ENCODE measurements at regions not wholly inside any gene's neighbourhood (a gene's known extent, or its start where the extent isn't known, plus 50 kb on each side); places are given as distances from the start of the nearest gene placed in this dataset.

- peak; percentile 7 for DNase-seq (ENCODE audit: low read depth)
Measured at GRCh38 chrX:68947882-68948605, 119.2 kb downstream of the EFNB1 start.

DNA sequence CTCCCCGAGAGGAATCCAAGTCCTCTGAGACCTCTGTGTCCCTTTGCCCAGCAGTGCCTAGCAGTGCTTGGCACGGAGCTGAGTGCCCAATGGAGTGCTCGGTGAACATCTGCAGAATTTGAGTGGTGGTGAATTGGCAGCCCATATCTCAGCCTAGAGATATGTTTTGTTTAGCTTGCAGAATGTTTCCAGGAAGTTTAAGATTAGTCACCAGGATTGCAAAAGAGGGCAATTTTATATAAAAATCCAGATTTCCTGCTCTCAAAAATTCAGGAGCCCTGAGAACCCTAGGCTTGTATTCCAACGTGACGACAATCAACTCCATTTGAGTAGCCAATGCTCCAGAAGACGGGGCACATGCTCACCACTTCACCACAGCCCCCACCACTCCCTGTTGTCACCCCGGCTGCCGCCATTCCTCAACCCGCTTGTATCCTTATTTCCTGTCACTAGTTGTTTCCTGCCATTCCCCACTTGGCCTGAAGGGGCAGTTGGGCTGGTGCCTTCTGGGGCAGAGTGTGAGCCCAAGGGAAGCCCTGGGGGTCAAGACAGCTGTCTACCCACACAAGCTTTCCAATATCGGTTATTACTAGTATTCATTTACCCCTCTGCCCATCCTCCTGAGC, 116.9 kb downstream of the EFNB1 start:
- DNase-seq (ENCODE audit: low read depth), result peak; percentile 47

DNA sequence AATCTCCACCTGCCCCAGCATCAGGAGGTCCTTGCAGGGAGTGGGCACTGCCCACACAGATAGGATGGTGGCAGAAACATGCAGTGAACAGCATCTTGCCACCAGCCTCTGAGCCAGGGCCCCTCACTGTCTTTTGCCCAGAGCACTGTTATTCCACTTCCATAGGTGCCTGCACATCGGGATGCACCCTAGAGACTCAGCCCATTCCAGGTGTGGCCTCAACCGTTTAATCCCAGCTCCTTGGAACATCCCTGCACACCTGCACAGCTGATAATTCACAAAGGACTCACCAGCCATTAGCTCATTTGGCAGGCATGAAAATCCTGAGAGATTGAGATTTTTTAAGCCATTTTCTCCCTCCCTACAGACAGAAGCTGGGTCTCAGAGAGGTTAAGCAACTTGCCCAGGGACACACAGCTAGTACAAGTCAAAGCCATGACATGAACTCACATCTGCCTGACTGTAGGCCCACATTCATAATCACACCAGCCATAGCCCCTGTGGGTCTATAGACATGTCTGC, 116.3 kb downstream of the EFNB1 start:
- DNase-seq (ENCODE audit: low read depth), result no peak

GRCh38 chrX:68944211-68944610, 115.4 kb downstream of the EFNB1 start:
- DNase-seq (ENCODE audit: low read depth), result no peak

GRCh38 chrX:68942840-68943239, 114.0 kb downstream of the EFNB1 start:
- DNase-seq (ENCODE audit: low read depth), result no peak

DNA sequence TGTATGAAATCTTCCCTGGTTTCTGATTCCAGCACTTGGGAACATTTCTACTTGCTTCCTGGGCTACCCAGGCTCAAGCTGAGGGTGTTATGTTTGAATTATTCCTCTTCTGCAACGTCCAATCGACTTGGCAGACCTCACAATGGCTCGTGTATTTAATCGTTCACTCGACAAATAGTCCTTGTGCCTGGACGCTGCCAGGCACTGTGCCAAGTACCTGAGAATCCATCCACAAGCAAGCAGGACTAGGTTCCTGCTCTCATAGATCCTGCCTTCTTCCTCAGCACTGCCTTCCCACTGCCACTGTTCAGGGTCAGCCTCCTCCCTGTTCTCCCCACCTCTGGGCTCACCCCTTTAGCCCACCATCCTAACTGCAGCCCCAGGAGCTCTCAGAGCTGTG, 113.3 kb downstream of the EFNB1 start:
- DNase-seq (ENCODE audit: low read depth), result no peak

DNA sequence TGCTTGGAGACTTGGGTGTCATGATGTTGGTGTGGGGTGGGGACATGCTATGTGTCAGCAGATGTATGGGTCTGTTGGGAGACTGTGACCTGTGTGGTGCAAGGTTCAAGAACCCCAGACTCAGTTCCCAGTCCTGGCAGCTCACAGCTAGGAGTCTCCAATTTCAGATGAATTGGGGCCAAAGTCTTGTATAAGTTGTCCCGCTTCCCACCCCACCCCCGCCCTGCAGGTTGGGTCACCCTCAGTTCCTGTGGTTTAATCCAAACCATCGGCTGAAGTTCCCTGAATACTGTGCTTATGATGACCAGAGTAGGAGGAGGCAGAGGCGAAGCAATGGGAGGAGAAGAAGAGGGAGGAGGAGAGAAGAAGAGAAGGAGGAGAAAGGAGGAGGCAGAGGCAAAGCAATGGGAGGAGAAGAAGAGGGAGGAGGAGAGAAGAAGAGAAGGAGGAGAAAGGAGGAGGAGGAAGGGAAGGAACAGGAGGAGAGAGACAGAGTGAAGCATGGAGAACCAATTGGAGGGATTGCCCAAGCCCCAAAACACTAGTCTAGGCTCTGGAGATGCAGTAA, 112.6 kb downstream of the EFNB1 start:
- DNase-seq (ENCODE audit: low read depth), result no peak

DNA sequence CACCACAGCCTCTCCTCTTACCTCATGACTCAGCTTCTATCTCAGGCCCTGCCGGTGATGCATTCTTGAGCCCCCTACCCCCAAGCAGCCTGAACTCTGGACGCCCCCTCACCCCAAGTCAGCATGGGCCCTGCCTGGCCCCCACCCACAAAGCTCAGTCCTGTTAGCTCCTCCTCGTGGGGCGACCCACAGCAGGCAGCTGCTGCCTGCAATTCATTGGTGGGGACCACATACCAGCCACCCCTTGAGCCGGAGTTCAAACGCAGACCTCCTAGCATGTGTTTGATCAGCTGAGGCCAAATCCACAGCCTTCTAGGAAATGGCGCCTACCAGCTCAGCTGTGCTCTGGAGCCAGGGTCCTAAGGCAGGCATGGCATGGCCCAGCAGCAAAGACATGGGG, 111.8 kb downstream of the EFNB1 start:
- DNase-seq (ENCODE audit: low read depth), result no peak

- no peak for DNase-seq (ENCODE audit: low read depth)
Measured at GRCh38 chrX:68939868-68940267, 111.0 kb downstream of the EFNB1 start.

- DNase-seq (ENCODE audit: low read depth), result no peak
Measured at GRCh38 chrX:68938244-68939004, 109.6 kb downstream of the EFNB1 start.

DNA sequence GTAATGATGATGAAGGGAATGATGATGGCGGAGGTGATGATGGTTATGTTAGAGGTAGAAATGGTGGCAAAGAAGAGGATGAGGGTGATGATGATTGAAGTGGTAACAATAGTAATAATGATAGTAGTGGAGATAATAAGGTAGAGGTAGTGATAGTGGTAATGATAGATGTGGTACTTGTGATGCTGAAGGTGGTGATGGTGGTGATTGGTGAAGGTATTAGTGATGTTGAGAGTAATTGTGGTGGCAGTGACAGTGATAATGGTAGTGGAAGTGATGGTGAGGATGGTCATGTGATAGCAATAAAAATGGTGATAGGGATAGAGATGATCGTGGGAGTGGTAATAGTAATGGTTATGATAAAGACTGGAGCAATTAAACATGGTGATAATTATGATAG, 108.8 kb downstream of the EFNB1 start:
- no peak for DNase-seq (ENCODE audit: low read depth)

GRCh38 chrX:68936608-68937007, 107.8 kb downstream of the EFNB1 start:
- peak; percentile 87 for DNase-seq (ENCODE audit: low read depth)

GRCh38 chrX:68936126-68936525, 107.3 kb downstream of the EFNB1 start:
- DNase-seq (ENCODE audit: low read depth), result no peak

GRCh38 chrX:68935362-68935761, 106.5 kb downstream of the EFNB1 start:
- no peak for DNase-seq (ENCODE audit: low read depth)

- DNase-seq (ENCODE audit: low read depth), result no peak
Measured at GRCh38 chrX:68934922-68935321, 106.1 kb downstream of the EFNB1 start.

- DNase-seq (ENCODE audit: low read depth), result no peak
Measured at GRCh38 chrX:68934421-68934820, 105.6 kb downstream of the EFNB1 start.

GRCh38 chrX:68932611-68933010, 103.8 kb downstream of the EFNB1 start:
- DNase-seq (ENCODE audit: low read depth), result no peak

- no peak for DNase-seq (ENCODE audit: low read depth)
Measured at GRCh38 chrX:68931345-68931744, 102.5 kb downstream of the EFNB1 start.

DNA sequence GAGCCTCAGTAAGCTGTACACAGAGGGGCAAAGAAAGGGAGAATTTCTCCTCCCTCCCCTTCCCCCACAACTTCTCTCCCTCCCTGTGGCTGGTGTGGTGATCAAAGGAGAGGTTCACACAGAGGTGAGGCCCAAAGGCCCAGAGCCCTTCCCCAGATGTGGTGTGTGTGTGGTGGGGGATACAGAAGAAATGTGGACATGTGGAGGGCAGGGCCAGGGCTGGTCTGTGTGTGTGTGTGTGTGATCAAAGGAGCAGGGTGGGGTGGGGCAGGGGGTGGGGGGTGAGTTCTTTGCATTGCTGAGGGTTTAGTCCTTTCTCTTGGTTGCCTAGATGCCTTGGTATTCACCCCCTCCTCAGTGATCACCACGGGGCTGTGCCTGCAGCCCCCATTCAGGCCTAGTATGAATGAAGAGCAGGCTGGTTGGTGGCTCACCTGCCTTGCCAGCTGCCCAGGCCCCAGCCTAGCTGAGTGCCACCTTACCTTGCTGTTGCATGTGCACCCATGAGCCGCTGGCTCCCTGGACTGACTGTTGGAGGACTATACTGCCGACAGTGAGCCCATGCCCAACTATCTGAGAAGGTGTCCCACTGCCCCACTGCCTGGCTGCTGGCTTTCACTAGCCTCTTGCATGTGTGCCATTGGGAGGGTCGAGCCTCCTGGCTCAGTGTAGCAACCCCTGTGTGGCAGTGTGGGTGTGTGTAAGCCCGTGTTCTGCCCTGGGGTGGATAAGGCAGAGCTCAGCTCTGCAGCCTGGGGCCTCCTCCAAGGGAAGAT, 101.9 kb downstream of the EFNB1 start:
- DNase-seq (ENCODE audit: low read depth), result no peak

DNA sequence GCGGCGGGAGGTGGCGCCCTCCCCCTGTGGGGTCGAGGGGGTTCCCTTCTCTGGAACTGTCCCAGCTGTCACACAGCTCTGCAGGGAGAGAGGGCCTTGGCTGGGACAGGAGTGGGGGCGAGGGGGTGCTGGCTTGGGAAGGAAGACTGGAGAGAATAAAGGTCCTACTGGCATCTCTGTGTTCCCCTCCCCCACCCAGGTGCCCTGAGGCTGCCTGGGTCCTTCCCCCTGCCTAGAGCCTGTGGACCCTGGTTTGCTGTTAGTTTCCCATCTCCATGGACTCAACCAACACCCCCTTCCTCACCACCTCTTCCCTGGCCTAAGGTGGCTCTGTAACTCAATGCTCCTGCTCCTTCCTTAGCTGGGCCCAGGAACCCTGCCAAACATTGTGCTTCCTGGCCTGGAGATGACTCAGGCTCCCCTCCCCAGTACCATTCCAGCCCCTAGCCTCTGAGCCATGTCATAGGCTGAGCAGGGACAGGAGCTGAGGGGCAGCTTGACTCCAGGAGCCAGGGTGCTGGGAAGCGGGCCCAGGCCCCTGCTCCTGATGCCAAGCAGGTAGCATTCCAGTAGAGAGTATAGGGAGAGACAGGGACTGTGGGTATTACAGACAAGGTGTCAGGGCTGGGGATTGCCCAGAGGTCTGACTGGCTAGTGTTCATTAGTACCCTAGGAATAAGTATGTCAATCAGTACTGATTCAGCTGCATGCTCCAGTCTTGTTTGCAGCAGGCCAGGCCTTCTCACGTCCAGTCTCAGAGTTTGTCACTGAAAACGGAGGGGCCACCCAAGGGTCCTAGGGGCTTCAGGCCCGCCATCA, 100.7 kb downstream of the EFNB1 start:
- DNase-seq (ENCODE audit: low read depth), result peak; percentile 78

DNA sequence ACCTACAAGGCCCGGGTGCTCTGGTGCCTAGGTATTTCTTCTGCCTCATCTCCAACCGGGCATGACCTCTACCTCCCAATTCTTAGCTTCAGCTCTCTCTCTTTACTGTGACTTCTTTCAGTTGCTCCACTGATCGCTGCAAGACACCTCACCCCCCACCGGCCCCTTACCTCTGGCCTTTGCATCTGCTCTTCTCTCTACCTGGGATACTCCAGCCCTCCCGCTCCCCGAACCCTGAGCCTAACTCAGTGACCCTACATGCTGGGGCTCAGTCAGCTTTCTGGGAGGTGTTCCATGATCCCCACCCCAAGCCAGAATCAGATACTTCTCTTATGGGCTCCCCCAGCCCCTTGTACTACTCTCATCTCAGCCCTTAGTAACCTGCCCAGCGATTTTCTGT, 99.6 kb downstream of the EFNB1 start:
- no peak for DNase-seq (ENCODE audit: low read depth)

Data from ELR (cell line).